ENCODE measurements at regions not wholly inside any gene's neighbourhood (a gene's known extent, or its start where the extent isn't known, plus 50 kb on each side); places are given as distances from the start of the nearest gene placed in this dataset.
"Not testable (repeated sequence)": the region's sequence is repeated elsewhere in the genome, so short reads cannot be mapped to it uniquely, and the experiment has no call there.

DNA sequence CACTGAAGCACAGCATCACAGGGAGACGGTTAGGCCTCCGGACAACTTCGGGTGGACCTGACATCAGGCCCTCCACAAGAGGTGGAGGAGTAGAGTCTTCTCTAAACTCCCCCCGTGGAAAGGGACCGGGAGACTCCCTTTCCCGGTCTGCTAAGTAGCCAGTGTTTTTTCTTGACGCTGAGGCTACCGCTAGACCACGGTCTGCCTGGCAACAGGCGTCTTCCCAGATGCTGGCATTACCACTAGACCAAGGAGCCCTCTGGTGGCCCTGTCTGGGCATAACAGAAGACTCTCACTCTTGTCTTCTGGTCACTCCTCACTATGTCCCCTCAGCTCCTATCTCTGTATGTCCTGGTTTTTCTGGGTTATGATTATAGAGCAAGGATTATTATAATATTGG is 401.5 kb upstream of the MAGEC2 start:
- TF ChIP-seq POLR2AphosphoS5 (IDR thresholded peaks at IDR 0.05; ENCODE audit: low read depth), result not testable (repeated sequence)
- TF ChIP-seq, protein P1, sequence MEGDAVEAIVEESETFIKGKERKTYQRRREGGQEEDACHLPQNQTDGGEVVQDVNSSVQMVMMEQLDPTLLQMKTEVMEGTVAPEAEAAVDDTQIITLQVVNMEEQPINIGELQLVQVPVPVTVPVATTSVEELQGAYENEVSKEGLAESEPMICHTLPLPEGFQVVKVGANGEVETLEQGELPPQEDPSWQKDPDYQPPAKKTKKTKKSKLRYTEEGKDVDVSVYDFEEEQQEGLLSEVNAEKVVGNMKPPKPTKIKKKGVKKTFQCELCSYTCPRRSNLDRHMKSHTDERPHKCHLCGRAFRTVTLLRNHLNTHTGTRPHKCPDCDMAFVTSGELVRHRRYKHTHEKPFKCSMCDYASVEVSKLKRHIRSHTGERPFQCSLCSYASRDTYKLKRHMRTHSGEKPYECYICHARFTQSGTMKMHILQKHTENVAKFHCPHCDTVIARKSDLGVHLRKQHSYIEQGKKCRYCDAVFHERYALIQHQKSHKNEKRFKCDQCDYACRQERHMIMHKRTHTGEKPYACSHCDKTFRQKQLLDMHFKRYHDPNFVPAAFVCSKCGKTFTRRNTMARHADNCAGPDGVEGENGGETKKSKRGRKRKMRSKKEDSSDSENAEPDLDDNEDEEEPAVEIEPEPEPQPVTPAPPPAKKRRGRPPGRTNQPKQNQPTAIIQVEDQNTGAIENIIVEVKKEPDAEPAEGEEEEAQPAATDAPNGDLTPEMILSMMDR (IDR thresholded peaks at IDR 0.05; ENCODE audit: insufficient read depth, low read length), result not testable (repeated sequence)

All from HL-60 (cell line).